RWPE2 (cell line): ENCODE measurements at regions not wholly inside any gene's neighbourhood (a gene's known extent, or its start where the extent isn't known, plus 50 kb on each side); places are given as distances from the start of the nearest gene placed in this dataset.

Experiments
- ATAC-seq: fragments of 200-7000 bp; cut with Tn5 transposase; 3 replicates; pipeline ENCODE4 v1.9.1; 2021; ENCODE audit warnings: low read depth
- DNase-seq: peaks from one replicate; pipeline ENCODE4 v3.0.0-alpha.2; 2020; ENCODE audit warnings: low spot score
- H3K27ac ChIP-seq: fragments of 450-650 bp; 2 replicates; pipeline ENCODE4 v1.5.1; 2017; ENCODE audit warnings: mild to moderate bottlenecking; ENCODE audit not compliant: poor library complexity, severe bottlenecking
- H3K27me3 ChIP-seq: fragments of 250-450 bp; sonication (Bioruptor Pico); 2 replicates; pipeline ENCODE4 v1.5.1; 2021; ENCODE audit warnings: mild to moderate bottlenecking, moderate library complexity; ENCODE audit not compliant: insufficient read depth, poor library complexity, severe bottlenecking
- H3K36me3 ChIP-seq: fragments of 250-450 bp; sonication (Bioruptor Pico); 2 replicates; pipeline ENCODE4 v1.5.1; 2020; ENCODE audit warnings: low read depth, mild to moderate bottlenecking, moderate library complexity
- H3K4me1 ChIP-seq: fragments of 250-450 bp; sonication (Bioruptor Pico); 2 replicates; pipeline ENCODE4 v1.5.1; 2021; ENCODE audit warnings: mild to moderate bottlenecking, moderate library complexity; ENCODE audit not compliant: insufficient read depth, poor library complexity, severe bottlenecking
- H3K4me3 ChIP-seq: fragments of 250-450 bp; sonication (Bioruptor Pico); 2 replicates; pipeline ENCODE4 v1.5.1; 2021; ENCODE audit warnings: mild to moderate bottlenecking, moderate library complexity; ENCODE audit not compliant: severe bottlenecking
- H3K9me3 ChIP-seq: fragments of 250-450 bp; sonication (Bioruptor Pico); 2 replicates; pipeline ENCODE4 v1.5.1; 2021; ENCODE audit warnings: mild to moderate bottlenecking, moderate library complexity; ENCODE audit not compliant: severe bottlenecking
- CTCF ChIP-seq: fragments of 450-650 bp; IDR thresholded peaks from one replicate; pipeline ENCODE4 v1.5.1; 2017; ENCODE audit warnings: mild to moderate bottlenecking, moderate library complexity; ENCODE audit not compliant: poor library complexity, severe bottlenecking

GRCh38 chr6:94446120-94446519 is 1026.8 kb upstream of the EPHA7 start:
- H3K36me3 ChIP-seq: no peaks in the 10 kb centered on the region
- DNase-seq: no peak
- ATAC-seq: no peak
- H3K27ac ChIP-seq: no peak overlapping the region
- peaks cover 2% of the 10 kb centered on the region for H3K27me3 ChIP-seq
- no peak overlapping the region for H3K4me3 ChIP-seq
- H3K9me3 ChIP-seq: no peaks in the 10 kb centered on the region
- TF ChIP-seq CTCF: no peak
- H3K4me1 ChIP-seq: no peaks in the 10 kb centered on the region

- Histone ChIP-seq H3K27me3 (peaks cover 8% of the 10 kb centered on the region), H3K27ac (no peak overlapping the region), H3K9me3 (no peaks in the 10 kb centered on the region), H3K4me3 (no peak overlapping the region), H3K36me3 (no peaks in the 10 kb centered on the region), H3K4me1 (no peaks in the 10 kb centered on the region)
- no peak for ATAC-seq
- TF ChIP-seq CTCF: no peak
- no peak for DNase-seq
Measured at GRCh38 chr6:94443701-94444100, 1024.3 kb upstream of the EPHA7 start.

- H3K36me3 ChIP-seq: no peaks in the 10 kb centered on the region
- H3K4me1 ChIP-seq: no peaks in the 10 kb centered on the region
- H3K27ac ChIP-seq: no peak overlapping the region
- DNase-seq (no peak), ATAC-seq (no peak)
- no peaks in the 10 kb centered on the region for H3K9me3 ChIP-seq
- no peak for TF ChIP-seq CTCF
- H3K4me3 ChIP-seq: no peak overlapping the region
- H3K27me3 ChIP-seq: no peaks in the 10 kb centered on the region
Measured at GRCh38 chr6:94424692-94425091, 1005.3 kb upstream of the EPHA7 start.

GRCh38 chr6:94417363-94417762 is 998.0 kb upstream of the EPHA7 start:
- H3K4me1 ChIP-seq: no peaks in the 10 kb centered on the region
- no peak overlapping the region for H3K27ac ChIP-seq
- no peak for TF ChIP-seq CTCF
- ATAC-seq: no peak
- H3K9me3 ChIP-seq: no peaks in the 10 kb centered on the region
- no peak overlapping the region for H3K4me3 ChIP-seq
- H3K27me3 ChIP-seq: no peaks in the 10 kb centered on the region
- DNase-seq: no peak
- H3K36me3 ChIP-seq: no peaks in the 10 kb centered on the region

GRCh38 chr6:94414041-94414440 is 994.7 kb upstream of the EPHA7 start:
- no peaks in the 10 kb centered on the region for H3K27me3 ChIP-seq
- TF ChIP-seq CTCF: no peak
- no peaks in the 10 kb centered on the region for H3K4me1 ChIP-seq

More at GRCh38 chr6:94414041-94414440, 994.7 kb upstream of the EPHA7 start:
- Histone ChIP-seq H3K4me3 (no peak overlapping the region), H3K27ac (no peak overlapping the region), H3K36me3 (no peaks in the 10 kb centered on the region), H3K9me3 (no peaks in the 10 kb centered on the region)
- DNase-seq: no peak
- no peak for ATAC-seq
